ENCODE measurements at regions not wholly inside any gene's neighbourhood (a gene's known extent, or its start where the extent isn't known, plus 50 kb on each side); places are given as distances from the start of the nearest gene placed in this dataset.

- DNase-seq (ENCODE audit: low read depth): peak; percentile 74
- TF ChIP-seq CTCF (IDR thresholded peaks at IDR 0.05; ENCODE audit: insufficient read depth, low read depth, low read length, missing control alignments): peak; percentile 75
- no peak overlapping the region for H3K4me3 ChIP-seq (ENCODE audit: low read length)
Observed at GRCh38 chr9:82606492-82607382, 456.2 kb downstream of the RASEF start.

- no peak overlapping the region for H3K4me3 ChIP-seq (ENCODE audit: low read length)
- DNase-seq (ENCODE audit: low read depth): no peak
- TF ChIP-seq CTCF (IDR thresholded peaks at IDR 0.05; ENCODE audit: insufficient read depth, low read depth, low read length, missing control alignments): no peak
Observed at GRCh38 chr9:82608487-82608886, 454.5 kb downstream of the RASEF start.

GRCh38 chr9:82612942-82613341 lies 450.0 kb downstream of the RASEF start:
- no peak for DNase-seq (ENCODE audit: low read depth)
- no peak for TF ChIP-seq CTCF (IDR thresholded peaks at IDR 0.05; ENCODE audit: insufficient read depth, low read depth, low read length, missing control alignments)
- no peak overlapping the region for H3K4me3 ChIP-seq (ENCODE audit: low read length)

- no peak for TF ChIP-seq CTCF (IDR thresholded peaks at IDR 0.05; ENCODE audit: insufficient read depth, low read depth, low read length, missing control alignments)
- no peak overlapping the region for H3K4me3 ChIP-seq (ENCODE audit: low read length)
- DNase-seq (ENCODE audit: low read depth): no peak
Observed at GRCh38 chr9:82613498-82613897, 449.4 kb downstream of the RASEF start.

GRCh38 chr9:82616545-82616944 lies 446.4 kb downstream of the RASEF start:
- TF ChIP-seq CTCF (IDR thresholded peaks at IDR 0.05; ENCODE audit: insufficient read depth, low read depth, low read length, missing control alignments): no peak
- no peak for DNase-seq (ENCODE audit: low read depth)
- no peak overlapping the region for H3K4me3 ChIP-seq (ENCODE audit: low read length)

- H3K4me3 ChIP-seq (ENCODE audit: low read length): no peak overlapping the region
- no peak for TF ChIP-seq CTCF (IDR thresholded peaks at IDR 0.05; ENCODE audit: insufficient read depth, low read depth, low read length, missing control alignments)
Observed at GRCh38 chr9:82621447-82621846, 441.5 kb downstream of the RASEF start.

GRCh38 chr9:82637368-82637767 lies 425.6 kb downstream of the RASEF start:
- no peak for TF ChIP-seq CTCF (IDR thresholded peaks at IDR 0.05; ENCODE audit: insufficient read depth, low read depth, low read length, missing control alignments)

More at GRCh38 chr9:82621447-82621846, 441.5 kb downstream of the RASEF start:
- DNase-seq (ENCODE audit: low read depth): peak; percentile 63

More at GRCh38 chr9:82637368-82637767, 425.6 kb downstream of the RASEF start:
- no peak for DNase-seq (ENCODE audit: low read depth)
- H3K4me3 ChIP-seq (ENCODE audit: low read length): no peak overlapping the region

All from epithelial cell of esophagus (primary cell).